ENCODE measurements at regions not wholly inside any gene's neighbourhood (a gene's known extent, or its start where the extent isn't known, plus 50 kb on each side); places are given as distances from the start of the nearest gene placed in this dataset.
"Not testable (repeated sequence)": the region's sequence is repeated elsewhere in the genome, so short reads cannot be mapped to it uniquely, and the experiment has no call there.

DNA sequence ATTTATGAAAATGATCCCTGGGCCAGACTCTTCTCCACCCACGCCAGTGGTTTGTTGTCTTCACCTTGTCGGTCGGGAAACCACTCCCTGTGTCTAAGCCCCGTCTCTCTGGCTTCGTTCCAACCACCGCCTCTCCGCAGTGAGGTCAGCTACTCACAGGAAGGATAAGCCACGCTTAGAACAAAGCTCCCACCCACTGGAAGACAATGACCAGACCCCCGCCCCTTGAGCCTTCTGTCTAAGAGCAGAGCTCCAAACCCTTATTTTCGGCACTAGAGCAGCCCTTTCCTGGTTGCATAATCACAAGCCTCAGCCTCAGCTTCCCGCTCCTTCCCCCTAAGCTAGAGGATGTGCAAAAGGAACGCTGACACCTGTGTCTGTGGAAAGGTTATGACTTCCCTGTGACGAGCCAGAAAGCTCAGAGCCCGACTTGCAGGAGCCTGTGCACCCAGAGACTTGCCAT is 114.9 kb upstream of the MEF2A start:
- no peak for DNase-seq (ENCODE audit: low read depth in 1 of 2, low spot score in 1 of 2)
- TF ChIP-seq JUND (IDR thresholded peaks at IDR 0.05; ENCODE audit: low read depth), result no peak
- in situ Hi-C loops (cut with HindIII; ENCODE audit: low pct_unique_long_range_greater_than_20kb, low sequenced_read_pairs), result no loop called here

DNA sequence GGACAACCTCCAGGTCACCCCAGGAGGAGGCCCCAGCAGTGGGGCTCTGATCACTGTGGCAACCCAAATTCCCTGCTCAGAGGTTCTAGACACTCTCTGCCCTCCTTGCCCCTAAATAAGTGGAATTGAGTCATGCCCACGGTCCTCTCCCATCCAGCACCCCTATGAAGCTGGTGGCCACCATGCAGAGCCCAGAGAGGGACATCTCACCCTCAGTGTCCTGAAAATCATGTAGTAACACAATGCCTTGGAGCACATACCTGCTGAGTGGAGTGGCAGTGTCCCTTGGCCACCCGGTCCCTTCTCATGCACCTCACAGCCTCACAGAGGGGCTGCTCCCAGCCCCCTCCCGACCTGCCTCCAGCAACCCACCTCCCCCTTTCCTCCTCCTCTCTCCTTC is 114.3 kb upstream of the MEF2A start:
- no peak for TF ChIP-seq JUND (IDR thresholded peaks at IDR 0.05; ENCODE audit: low read depth)
- in situ Hi-C loops (cut with HindIII; ENCODE audit: low pct_unique_long_range_greater_than_20kb, low sequenced_read_pairs), result no loop called here
- DNase-seq (ENCODE audit: low read depth in 1 of 2, low spot score in 1 of 2), result no peak

DNA sequence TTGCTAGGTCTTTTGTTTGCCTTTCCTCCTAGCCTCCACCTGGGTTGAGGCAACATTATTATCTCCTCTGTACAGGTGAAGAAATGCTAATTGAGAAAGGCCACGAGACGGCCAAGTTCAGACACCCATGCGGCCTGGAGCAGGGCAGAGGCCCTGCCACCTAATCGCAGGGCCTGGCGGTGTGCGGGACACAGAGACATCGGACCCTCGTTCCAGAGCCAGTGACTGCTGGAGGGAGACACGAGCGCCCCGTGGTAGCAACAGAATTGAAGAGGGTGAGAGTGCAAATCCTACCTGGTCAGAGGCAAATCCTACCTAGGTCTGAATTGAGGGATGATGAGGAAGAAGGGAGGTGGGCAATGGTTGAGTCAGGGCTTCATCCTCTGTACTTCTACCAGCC is 113.8 kb upstream of the MEF2A start:
- no peak for DNase-seq (ENCODE audit: low read depth in 1 of 2, low spot score in 1 of 2)
- no peak for TF ChIP-seq JUND (IDR thresholded peaks at IDR 0.05; ENCODE audit: low read depth)
- in situ Hi-C loops (cut with HindIII; ENCODE audit: low pct_unique_long_range_greater_than_20kb, low sequenced_read_pairs), result no loop called here

DNA sequence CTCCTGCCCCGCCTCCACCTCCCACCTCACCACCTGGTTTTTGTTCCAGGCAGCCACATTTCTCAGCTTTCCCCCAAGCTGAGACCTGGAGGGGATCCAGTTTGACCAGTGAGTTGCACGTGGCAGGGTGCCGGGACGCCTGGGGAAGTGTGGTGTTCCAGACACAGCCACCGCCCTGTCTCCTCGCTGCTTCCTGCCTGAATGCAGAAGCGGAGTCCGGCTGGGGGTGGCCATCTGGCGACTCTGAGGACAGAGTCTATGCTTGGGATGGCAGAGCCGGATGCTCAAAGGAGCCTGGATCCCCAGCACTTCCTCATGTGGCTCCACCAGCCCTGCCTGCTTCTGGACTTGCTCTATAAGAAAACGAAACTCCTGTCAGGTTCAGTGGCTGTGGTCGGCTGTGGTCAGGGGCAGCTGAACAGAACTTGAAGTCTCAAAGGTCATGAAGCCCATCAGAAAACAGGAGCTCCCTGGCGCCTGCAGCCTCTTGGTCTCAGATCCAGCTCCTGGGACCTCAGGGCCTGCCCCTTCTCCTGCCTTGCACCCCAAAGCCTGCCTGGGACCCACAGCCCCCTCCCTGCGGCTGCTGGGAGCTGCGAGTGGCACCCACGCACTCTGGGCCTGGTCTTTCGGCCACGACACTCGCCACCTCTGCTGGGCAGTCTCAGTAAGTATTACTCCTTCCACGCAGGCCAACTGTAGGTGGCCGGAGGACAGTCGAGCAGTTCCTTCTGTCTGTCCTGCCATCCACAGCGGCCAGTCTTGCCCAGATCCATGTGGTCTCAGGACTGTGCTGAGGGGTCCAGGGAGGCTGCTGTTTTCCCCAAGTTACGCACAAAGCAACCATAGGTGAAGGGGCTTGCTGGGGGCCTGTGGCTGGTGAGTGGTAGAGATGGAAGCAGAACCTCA is 112.8 kb upstream of the MEF2A start:
- in situ Hi-C loops (cut with HindIII; ENCODE audit: low pct_unique_long_range_greater_than_20kb, low sequenced_read_pairs), result no loop called here
- DNase-seq (ENCODE audit: low read depth in 1 of 2, low spot score in 1 of 2), result no peak
- no peak for TF ChIP-seq JUND (IDR thresholded peaks at IDR 0.05; ENCODE audit: low read depth)

DNA sequence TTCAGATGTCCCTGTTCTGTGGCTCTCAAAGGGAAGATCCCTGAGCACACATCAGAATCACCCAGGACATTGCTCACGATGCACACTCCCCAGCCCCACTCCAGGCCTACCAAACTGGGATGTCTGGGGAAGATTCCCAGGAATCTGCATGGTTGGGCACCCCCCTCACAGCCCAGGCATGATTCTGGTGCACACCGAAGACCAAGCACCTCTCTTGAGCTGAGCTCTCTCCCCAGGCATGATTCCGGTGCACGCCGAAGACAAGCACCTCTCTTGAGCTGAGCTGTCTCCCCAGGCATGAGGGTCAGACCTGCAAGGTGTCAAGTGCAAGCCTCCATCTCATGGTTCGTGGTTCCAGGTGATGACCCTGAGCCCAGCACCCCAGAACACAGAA is 112.2 kb upstream of the MEF2A start:
- in situ Hi-C loops (cut with HindIII; ENCODE audit: low pct_unique_long_range_greater_than_20kb, low sequenced_read_pairs), result no loop called here
- no peak for TF ChIP-seq JUND (IDR thresholded peaks at IDR 0.05; ENCODE audit: low read depth)
- DNase-seq (ENCODE audit: low read depth in 1 of 2, low spot score in 1 of 2), result no peak

DNA sequence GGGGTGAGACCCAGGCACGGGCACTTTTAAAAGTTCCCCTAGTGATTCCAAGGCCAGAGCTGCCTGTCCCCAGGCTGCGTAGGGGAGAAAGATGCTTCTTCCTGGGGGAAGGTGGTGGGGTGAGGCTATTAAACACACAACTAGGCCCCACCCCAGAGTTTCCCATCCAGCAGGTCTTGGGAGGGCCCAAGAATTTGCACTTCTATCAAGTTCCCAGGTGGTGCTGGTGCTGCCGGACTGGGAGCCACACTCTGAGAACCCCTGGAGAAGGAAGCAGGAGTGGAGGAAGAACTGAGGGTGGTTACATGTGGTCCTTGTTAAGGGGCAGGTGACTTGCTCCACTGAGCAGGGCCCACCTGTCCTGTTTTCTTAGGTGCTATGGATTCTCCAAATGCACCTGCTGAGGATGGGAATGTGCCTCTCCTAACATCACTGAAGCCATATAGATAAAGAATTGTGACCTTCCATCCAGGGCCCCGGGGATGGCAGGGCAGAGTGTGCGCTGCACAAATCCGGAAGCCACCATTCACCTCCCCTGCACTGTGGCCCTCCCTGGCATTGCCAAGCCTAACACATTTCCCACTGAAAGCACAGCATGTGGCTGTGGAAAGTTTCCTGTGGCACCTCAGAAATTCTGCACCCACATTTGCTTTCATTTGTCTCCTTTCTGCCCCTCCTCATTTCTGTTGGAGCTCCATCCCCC is 111.5 kb upstream of the MEF2A start:
- no peak for TF ChIP-seq JUND (IDR thresholded peaks at IDR 0.05; ENCODE audit: low read depth)
- DNase-seq (ENCODE audit: low read depth in 1 of 2, low spot score in 1 of 2), result no peak
- in situ Hi-C loops (cut with HindIII; ENCODE audit: low pct_unique_long_range_greater_than_20kb, low sequenced_read_pairs), result no loop called here

DNA sequence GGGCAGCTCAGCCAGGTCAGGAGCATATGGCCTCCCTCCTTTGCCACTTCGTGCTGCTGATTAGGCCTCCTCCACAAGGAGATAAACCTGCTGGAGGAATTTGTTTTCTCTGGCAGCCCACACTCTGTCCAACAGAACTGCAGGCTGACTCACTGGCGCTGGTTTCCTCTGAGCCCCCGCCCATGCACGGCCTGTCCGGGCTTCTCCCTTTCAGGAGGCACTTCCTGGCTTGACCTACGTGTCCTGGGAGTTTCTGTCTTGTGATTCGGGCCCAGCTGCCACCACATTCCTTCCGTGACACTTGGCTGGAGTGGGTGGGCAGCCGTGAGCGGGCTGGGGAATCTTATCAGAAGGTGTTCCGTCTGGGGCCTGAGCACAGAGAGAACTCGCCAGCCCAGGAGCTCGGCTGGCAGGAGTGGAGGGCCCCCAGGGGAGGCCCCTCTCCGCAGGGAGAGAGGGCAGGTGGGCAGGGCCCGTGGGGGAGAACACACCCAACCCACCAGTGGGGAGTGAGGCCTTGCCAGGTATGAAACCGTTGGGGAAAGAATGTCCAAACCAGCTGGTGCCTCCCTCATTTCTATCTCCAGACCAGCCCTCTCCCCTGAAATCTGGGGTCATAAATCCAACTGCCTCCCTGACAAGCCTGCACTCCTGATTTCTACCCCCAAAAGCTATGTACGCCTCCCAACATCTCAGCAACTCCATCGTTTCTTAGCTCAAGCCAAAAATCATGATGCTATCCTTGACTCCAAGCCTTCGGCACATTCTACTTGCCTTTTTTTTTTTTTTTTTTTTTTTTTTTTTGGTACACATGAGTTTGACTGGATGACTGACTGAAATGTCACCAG is 110.6 kb upstream of the MEF2A start:
- in situ Hi-C loops (cut with HindIII; ENCODE audit: low pct_unique_long_range_greater_than_20kb, low sequenced_read_pairs), result no loop called here
- no peak for DNase-seq (ENCODE audit: low read depth in 1 of 2, low spot score in 1 of 2)

DNA sequence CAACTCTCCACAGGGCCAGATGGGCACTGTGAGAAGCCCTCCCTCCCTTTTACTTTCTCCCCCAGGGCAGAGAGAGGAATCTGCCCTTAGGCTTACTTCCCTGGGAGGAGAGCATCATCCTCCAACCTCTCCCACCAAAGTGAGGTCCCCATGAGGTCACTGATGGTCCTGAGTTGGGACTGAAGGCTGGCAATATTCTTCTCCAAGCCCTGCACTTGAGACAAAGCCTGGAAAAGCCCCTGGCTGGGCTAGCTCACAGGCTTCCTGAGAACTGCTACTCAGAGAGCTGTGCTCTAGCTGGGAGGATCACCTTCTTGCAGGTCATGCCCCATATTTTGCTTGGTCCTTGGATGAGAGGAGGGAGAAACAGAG is 110.0 kb upstream of the MEF2A start:
- in situ Hi-C loops (cut with HindIII; ENCODE audit: low pct_unique_long_range_greater_than_20kb, low sequenced_read_pairs), result no loop called here
- DNase-seq (ENCODE audit: low read depth in 1 of 2, low spot score in 1 of 2), result no peak
- no peak for TF ChIP-seq JUND (IDR thresholded peaks at IDR 0.05; ENCODE audit: low read depth)

More for the DNA sequence above, 110.6 kb upstream of the MEF2A start:
- TF ChIP-seq JUND (IDR thresholded peaks at IDR 0.05; ENCODE audit: low read depth), result no peak

DNA sequence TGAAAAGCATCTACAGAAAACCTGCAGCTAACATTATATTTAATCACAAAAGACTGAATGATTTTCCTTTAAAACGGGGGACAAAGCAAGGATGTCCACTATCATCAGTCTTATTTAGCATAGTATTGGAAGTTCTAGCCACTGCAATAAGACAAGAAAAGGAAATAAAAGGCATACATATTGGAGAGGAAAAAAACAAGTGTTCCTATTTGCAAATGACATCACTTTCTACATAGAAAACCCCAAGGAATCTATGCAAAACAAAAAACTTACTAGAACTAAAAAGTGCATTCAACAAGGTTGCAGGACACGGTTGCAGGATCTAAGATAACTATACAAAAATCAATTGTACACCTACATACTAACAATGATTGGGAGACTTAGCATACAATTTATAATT is 101.6 kb upstream of the MEF2A start:
- no peak for DNase-seq (ENCODE audit: low read depth in 1 of 2, low spot score in 1 of 2)
- in situ Hi-C loops (cut with HindIII; ENCODE audit: low pct_unique_long_range_greater_than_20kb, low sequenced_read_pairs), result no loop called here
- no peak for TF ChIP-seq JUND (IDR thresholded peaks at IDR 0.05; ENCODE audit: low read depth)

DNA sequence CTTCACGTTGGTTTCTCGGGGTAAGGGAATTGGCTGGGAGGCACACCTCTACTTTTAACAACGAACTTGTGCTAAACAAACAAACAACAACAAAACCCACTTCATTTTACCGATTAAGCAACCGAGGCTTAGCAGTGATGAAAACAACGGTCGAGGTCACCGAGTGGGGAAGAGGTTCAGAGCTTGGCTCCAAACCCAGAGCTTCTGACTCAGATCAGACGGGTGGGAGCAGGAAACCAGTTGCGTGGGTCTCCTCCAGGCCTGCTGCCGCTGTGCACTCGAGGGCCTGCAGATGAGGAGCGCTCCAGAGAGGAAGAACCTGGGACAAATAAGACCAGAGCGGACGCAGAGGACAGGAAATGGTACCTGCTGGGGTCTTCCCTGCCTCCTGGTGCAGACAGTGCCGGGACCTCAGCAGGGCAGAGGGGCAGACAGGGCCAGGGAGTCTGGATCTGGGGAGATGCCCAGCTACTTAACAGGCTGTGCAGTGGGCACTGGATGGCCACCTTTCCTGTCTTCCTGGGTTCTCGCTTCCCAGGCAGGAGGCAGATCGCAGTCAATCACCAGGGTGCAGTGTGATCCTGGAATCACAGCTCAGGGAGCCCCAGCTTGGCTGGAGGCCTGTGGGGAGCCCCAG is 99.0 kb upstream of the MEF2A start:
- TF ChIP-seq JUND (IDR thresholded peaks at IDR 0.05; ENCODE audit: low read depth), result no peak
- in situ Hi-C loops (cut with HindIII; ENCODE audit: low pct_unique_long_range_greater_than_20kb, low sequenced_read_pairs), result no loop called here
- no peak for DNase-seq (ENCODE audit: low read depth in 1 of 2, low spot score in 1 of 2)

DNA sequence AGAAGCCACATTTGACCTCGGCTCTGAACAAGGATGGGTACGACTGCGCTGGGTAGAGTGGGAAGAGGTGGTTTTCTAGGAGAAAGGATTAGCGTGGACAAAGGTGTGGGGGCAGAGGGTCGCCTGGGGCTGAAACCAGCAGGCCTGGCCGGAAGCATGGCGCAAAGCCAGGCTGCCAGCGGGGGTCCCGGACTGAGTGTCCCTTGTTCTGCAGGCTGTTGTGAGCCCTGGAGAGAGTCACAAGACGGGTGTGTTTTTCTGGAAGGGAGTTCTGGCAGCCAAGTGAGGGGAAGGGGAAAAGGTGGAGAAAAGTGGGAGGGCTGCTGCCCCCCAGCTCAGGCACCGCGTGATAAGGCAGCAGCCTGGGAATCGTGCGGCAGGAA is 98.5 kb upstream of the MEF2A start:
- in situ Hi-C loops (cut with HindIII; ENCODE audit: low pct_unique_long_range_greater_than_20kb, low sequenced_read_pairs), result no loop called here

DNA sequence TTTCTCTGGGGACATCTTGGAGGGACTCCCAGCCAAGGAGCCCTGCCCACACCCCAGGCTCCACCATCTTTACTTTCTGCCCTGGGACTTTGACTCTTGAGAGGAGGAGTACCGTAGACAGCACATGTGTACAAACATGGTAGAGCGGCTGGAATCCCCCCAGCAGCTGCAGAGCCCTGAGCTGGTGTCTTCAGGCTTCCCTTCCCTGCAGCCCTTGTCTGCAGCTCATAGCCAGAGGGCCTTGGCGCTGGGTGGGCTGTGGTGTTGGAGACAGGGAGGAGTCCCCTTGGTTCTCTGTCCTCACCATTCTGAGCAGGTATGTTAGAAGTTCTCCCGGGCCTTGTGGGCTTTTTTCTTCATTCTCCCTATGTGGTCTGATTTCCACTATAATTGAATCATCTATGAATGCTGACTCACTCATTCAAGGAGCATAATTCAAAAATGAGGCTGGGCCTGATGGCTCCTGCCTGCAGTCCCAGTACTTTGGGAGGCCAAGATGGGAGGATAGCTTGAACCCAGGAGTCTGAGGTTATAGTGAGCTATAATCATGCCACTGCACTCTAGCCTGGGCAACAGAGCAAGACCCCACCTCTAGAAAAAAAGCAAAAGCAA is 97.8 kb upstream of the MEF2A start:
- no peak for TF ChIP-seq JUND (IDR thresholded peaks at IDR 0.05; ENCODE audit: low read depth)
- in situ Hi-C loops (cut with HindIII; ENCODE audit: low pct_unique_long_range_greater_than_20kb, low sequenced_read_pairs), result no loop called here
- no peak for DNase-seq (ENCODE audit: low read depth in 1 of 2, low spot score in 1 of 2)

More for the DNA sequence above, 98.5 kb upstream of the MEF2A start:
- DNase-seq (ENCODE audit: low read depth in 1 of 2, low spot score in 1 of 2), result no peak
- no peak for TF ChIP-seq JUND (IDR thresholded peaks at IDR 0.05; ENCODE audit: low read depth)

DNA sequence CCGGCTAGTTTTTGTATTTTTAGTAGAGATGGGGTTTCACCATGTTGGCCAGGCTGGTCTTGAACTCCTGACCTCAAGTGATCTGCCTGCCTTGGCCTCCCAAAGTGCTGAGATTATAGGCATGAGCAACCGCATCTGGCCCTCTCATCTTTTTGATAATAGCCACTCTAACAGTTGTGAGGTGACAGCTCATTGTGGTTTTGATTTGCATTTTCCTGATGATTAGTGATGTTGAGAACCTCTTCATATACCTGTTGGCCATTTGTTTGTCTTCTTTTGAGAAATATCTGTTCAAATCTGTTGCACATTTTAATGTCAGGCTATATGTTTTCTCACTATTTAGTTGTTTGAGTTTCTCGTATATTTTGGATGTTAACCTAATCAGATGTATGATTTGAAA is 95.6 kb upstream of the MEF2A start:
- in situ Hi-C loops (cut with HindIII; ENCODE audit: low pct_unique_long_range_greater_than_20kb, low sequenced_read_pairs); DNase-seq (ENCODE audit: low read depth in 1 of 2, low spot score in 1 of 2): not testable (repeated sequence)

Measured in T47D (cell line).